ENCODE measurements at regions not wholly inside any gene's neighbourhood (a gene's known extent, or its start where the extent isn't known, plus 50 kb on each side); places are given as distances from the start of the nearest gene placed in this dataset.
"Not testable (repeated sequence)": the region's sequence is repeated elsewhere in the genome, so short reads cannot be mapped to it uniquely, and the experiment has no call there.

GRCh38 chr5:124976086-124976485 lies 229.6 kb upstream of the ZNF608 start:
- CTCF ChIA-PET = no interaction called here

DNA sequence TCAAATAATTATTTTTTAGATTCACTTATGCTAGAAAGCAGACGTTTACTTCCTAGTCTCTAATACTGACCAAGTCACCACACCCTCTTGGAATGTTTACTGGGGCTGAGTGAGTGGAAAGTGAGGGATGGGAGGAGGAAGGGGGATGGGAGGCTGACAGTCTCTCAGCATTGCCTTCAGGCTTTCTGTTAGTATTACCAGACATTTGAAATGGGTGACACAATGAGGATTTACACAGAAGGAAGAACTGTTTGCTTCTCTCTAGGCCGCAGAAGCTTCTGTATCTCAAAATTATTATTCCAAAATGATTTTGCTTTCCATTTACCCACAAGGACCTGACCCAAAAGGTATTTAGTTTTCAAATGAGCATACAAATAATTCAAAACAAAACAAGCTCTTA lies 232.8 kb upstream of the ZNF608 start:
- no peak overlapping the region for H3K27ac Mint-ChIP-seq
- ATAC-seq (no peak), DNase-seq (no peak)
- no peaks in the 10 kb centered on the region for H3K36me3 Mint-ChIP-seq
- CTCF ChIA-PET = no interaction called here
- peaks cover 6% of the 10 kb centered on the region for H3K9me3 Mint-ChIP-seq (ENCODE audit: low read depth)
- no peaks in the 10 kb centered on the region for H3K4me1 Mint-ChIP-seq
- no peaks in the 10 kb centered on the region for H3K27me3 Mint-ChIP-seq
- no peak overlapping the region for H3K4me3 Mint-ChIP-seq

More at GRCh38 chr5:124976086-124976485, 229.6 kb upstream of the ZNF608 start:
- Mint-ChIP-seq H3K36me3 (no peaks in the 10 kb centered on the region), H3K4me1 (no peaks in the 10 kb centered on the region), H3K9me3 (ENCODE audit: low read depth) (no peaks in the 10 kb centered on the region), H3K4me3 (no peak overlapping the region), H3K27me3 (no peaks in the 10 kb centered on the region), H3K27ac (no peak overlapping the region)
- ATAC-seq (no peak), DNase-seq (no peak)

GRCh38 chr5:124980163-124980941 lies 233.9 kb upstream of the ZNF608 start:
- CTCF ChIA-PET = no interaction called here
- Mint-ChIP-seq H3K36me3 (no peaks in the 10 kb centered on the region), H3K27me3 (no peaks in the 10 kb centered on the region), H3K27ac (no peak overlapping the region), H3K9me3 (ENCODE audit: low read depth) (peaks cover 9% of the 10 kb centered on the region), H3K4me1 (no peaks in the 10 kb centered on the region), H3K4me3 (no peak overlapping the region)
- ATAC-seq (no peak), DNase-seq (no peak)

DNA sequence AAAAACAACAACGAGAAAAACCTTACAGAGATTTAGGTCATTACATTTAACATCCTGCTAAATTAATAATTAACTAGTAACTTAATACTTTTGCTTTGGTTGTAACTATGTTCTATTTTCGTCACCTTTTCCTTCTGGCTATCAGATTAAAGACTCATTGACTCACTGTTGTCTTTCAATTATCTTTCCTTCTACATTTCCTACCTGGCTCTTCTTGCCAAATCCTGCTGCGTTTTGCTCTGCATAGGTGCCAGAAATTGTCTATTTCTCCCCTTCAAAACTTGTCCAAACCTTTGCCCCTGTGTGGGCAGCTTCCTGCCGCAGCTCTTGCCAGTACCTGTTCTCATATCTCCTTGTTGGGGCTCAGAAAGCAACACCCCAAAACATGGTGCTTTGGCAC lies 235.5 kb upstream of the ZNF608 start:
- DNase-seq (no peak), ATAC-seq (no peak)
- H3K4me1 Mint-ChIP-seq = no peaks in the 10 kb centered on the region
- CTCF ChIA-PET = no interaction called here
- peaks cover 13% of the 10 kb centered on the region for H3K9me3 Mint-ChIP-seq (ENCODE audit: low read depth)
- no peak overlapping the region for H3K27ac Mint-ChIP-seq
- no peak overlapping the region for H3K4me3 Mint-ChIP-seq
- no peaks in the 10 kb centered on the region for H3K27me3 Mint-ChIP-seq
- H3K36me3 Mint-ChIP-seq = no peaks in the 10 kb centered on the region

GRCh38 chr5:124986170-124986569 lies 239.7 kb upstream of the ZNF608 start:
- H3K36me3 Mint-ChIP-seq = no peaks in the 10 kb centered on the region
- no peak overlapping the region for H3K27ac Mint-ChIP-seq
- no peaks in the 10 kb centered on the region for H3K27me3 Mint-ChIP-seq
- no peak for DNase-seq
- no peak for ATAC-seq
- H3K4me3 Mint-ChIP-seq = no peak overlapping the region
- H3K4me1 Mint-ChIP-seq = no peaks in the 10 kb centered on the region
- peaks cover 15% of the 10 kb centered on the region for H3K9me3 Mint-ChIP-seq (ENCODE audit: low read depth)
- CTCF ChIA-PET = no interaction called here

- no peak overlapping the region for H3K27ac Mint-ChIP-seq
- H3K4me3 Mint-ChIP-seq = no peak overlapping the region
- ATAC-seq (no peak), DNase-seq (no peak)
- H3K4me1 Mint-ChIP-seq = no peaks in the 10 kb centered on the region
- CTCF ChIA-PET = no interaction called here
- H3K27me3 Mint-ChIP-seq = no peaks in the 10 kb centered on the region
- peaks cover 15% of the 10 kb centered on the region for H3K9me3 Mint-ChIP-seq (ENCODE audit: low read depth)
- H3K36me3 Mint-ChIP-seq = no peaks in the 10 kb centered on the region
These were observed 240.2 kb upstream of the ZNF608 start for GRCh38 chr5:124986667-124987066.

DNA sequence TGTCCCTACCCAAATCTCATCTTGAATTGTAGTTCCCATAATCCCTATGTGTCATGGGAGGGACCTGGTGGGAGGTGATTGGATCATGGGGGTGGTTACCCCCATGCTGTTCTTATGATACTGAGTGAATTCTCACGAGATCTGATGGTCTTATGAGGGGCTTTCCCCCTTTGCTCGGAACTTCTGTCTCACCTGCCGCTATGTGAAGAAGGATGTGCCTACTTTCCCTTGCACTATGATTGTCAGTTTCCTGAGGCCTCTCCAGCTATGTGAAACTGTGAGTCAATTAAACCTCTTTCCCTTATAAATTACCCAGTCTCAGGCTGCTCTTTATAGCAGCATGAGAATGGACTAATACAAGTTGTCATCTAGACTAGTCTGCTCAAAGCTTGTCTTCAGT lies 241.3 kb upstream of the ZNF608 start:
- H3K27ac Mint-ChIP-seq, H3K4me3 Mint-ChIP-seq, CTCF ChIA-PET, DNase-seq, H3K27me3 Mint-ChIP-seq, H3K4me1 Mint-ChIP-seq, ATAC-seq, H3K36me3 Mint-ChIP-seq: not testable (repeated sequence)
- H3K9me3 Mint-ChIP-seq (ENCODE audit: low read depth) = peaks cover 15% of the 10 kb centered on the region

- CTCF ChIA-PET = no interaction called here
- no peak for DNase-seq
- Mint-ChIP-seq H3K27me3 (no peaks in the 10 kb centered on the region), H3K4me3 (no peak overlapping the region), H3K27ac (no peak overlapping the region), H3K9me3 (ENCODE audit: low read depth) (peaks cover 6% of the 10 kb centered on the region), H3K36me3 (no peaks in the 10 kb centered on the region), H3K4me1 (no peaks in the 10 kb centered on the region)
- ATAC-seq = no peak
These were observed 244.3 kb upstream of the ZNF608 start for GRCh38 chr5:124990723-124991122.

GRCh38 chr5:124995421-124995820 lies 249.0 kb upstream of the ZNF608 start:
- H3K27ac Mint-ChIP-seq = no peak overlapping the region
- no peaks in the 10 kb centered on the region for H3K27me3 Mint-ChIP-seq
- no peaks in the 10 kb centered on the region for H3K36me3 Mint-ChIP-seq
- H3K4me1 Mint-ChIP-seq = no peaks in the 10 kb centered on the region
- ATAC-seq (no peak), DNase-seq (no peak)
- H3K9me3 Mint-ChIP-seq (ENCODE audit: low read depth) = peaks cover 3% of the 10 kb centered on the region
- no peak overlapping the region for H3K4me3 Mint-ChIP-seq
- CTCF ChIA-PET = no interaction called here

DNA sequence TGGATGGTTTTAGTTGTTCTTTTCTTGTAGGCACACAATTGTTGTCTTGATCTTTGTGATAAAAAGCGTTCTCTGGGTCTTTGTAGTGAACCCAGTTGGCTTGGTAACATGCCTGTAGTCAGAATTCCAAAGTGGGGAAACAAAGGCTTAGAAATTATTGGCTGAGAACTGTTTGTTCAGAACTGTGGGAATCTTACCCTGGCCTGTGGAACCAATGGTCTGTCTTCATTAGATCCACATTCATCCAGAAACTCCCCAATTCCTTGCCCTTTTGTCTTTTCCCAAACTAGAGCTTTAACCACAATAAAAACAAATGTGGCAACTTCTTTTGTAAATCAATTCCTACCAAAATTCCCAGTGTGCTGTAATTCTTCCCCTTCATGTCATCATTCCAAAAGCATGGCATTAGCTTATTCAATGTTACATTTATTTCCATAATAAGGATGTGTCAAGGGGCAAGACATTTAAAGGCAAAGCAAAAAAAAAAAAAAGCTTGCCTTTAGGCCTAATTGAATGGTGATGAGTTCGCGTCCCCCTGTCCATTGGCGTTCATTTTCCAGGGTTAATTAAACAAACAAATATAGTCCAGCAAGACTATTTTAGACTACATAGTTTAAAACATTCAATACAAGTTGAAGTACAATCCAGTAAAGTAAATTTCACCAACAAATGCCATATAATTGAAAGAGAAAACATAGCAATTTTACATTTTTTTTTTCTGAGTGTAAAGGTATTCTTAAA lies 249.8 kb upstream of the ZNF608 start:
- ATAC-seq (no peak), DNase-seq (no peak)
- Mint-ChIP-seq H3K27ac (no peak overlapping the region), H3K4me1 (no peaks in the 10 kb centered on the region), H3K9me3 (ENCODE audit: low read depth) (peaks cover 3% of the 10 kb centered on the region), H3K27me3 (no peaks in the 10 kb centered on the region), H3K4me3 (no peak overlapping the region), H3K36me3 (no peaks in the 10 kb centered on the region)
- CTCF ChIA-PET = no interaction called here

DNA sequence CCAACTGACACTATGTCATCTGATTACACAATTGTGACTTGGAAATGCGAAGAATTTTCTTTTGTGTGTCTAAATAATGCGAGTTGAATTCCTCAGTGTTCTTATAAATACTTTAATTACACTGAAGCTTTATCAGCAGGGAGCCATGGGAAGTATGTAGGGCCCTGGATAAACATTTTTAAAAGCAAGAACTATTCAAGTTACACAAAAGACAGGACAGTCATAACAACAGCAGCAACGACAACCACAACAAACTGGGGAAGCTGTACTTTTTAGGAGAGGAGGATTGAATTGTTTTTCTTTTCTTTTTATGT lies 250.3 kb upstream of the ZNF608 start:
- Mint-ChIP-seq H3K4me3 (no peak overlapping the region), H3K27ac (no peak overlapping the region), H3K27me3 (no peaks in the 10 kb centered on the region), H3K36me3 (no peaks in the 10 kb centered on the region), H3K4me1 (no peaks in the 10 kb centered on the region), H3K9me3 (ENCODE audit: low read depth) (peaks cover 3% of the 10 kb centered on the region)
- DNase-seq (no peak), ATAC-seq (no peak)
- CTCF ChIA-PET = no interaction called here

DNA sequence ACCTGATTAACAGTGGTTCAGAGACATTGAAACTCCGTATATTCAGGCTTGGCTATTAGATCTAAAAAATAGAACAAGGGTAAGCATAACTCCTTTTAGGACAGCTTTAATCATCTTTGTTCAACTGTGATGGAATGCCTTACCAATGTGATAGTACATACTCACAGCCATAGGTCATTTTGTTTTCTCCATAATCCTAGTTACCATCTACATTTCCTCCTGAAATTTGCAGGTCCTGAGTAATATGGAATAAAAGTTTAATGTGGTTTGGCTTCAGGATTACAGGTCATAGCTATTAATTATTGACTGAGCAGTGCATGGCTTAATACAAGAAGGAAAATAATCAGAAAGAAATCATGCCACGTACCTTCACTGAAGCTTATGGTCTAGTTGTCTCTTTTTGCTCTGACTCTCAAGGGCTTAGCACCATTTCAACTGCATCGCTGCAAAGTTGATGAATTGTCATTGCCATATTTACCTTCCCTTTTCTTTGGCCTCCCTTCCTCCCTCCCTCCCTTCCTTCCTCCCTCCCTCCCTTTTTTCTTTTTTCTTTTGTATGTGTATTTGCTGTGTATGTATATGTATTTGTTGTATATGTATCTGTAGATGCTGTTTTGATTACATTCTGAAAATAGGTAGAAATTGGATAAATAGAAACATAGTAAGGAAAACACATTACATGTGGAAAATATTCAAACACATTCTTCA lies 250.9 kb upstream of the ZNF608 start:
- H3K27ac Mint-ChIP-seq = no peak overlapping the region
- H3K9me3 Mint-ChIP-seq (ENCODE audit: low read depth) = peaks cover 3% of the 10 kb centered on the region
- no peak overlapping the region for H3K4me3 Mint-ChIP-seq
- CTCF ChIA-PET = no interaction called here
- H3K4me1 Mint-ChIP-seq = no peaks in the 10 kb centered on the region
- no peak for DNase-seq
- ATAC-seq = no peak
- H3K36me3 Mint-ChIP-seq = no peaks in the 10 kb centered on the region
- H3K27me3 Mint-ChIP-seq = no peaks in the 10 kb centered on the region

DNA sequence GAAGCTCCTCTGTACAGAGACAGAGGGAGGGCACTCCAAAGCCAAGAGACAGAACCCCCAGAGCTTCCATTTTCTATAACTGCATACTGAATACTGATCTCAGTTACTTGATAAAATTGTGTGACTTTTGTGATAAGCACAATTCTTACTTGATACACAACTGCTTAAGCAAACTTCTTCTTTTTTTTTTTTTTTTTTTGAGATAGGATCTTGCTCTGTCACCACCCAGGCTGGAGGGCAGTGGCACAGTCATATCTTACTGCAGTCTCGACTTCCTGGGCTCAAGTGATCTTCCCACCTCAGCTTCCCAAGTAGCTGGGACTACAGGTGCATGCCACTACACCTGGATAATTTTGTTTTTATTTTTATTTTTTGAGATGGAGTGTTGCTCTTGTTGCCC lies 252.1 kb upstream of the ZNF608 start:
- Mint-ChIP-seq H3K27me3 (no peaks in the 10 kb centered on the region), H3K9me3 (ENCODE audit: low read depth) (peaks cover 3% of the 10 kb centered on the region), H3K4me1 (no peaks in the 10 kb centered on the region), H3K27ac (no peak overlapping the region), H3K4me3 (no peak overlapping the region), H3K36me3 (no peaks in the 10 kb centered on the region)
- DNase-seq (no peak), ATAC-seq (no peak)
- CTCF ChIA-PET = no interaction called here

Measured in activated CD8-positive, alpha-beta memory T cell treated with anti-CD3 and anti-CD28 coated beads, Interleukin-2, amount 10 ng/mL, durations not matched to agents 7 days and 5 days (primary cell).